H1 (cell line): ENCODE measurements at regions not wholly inside any gene's neighbourhood (a gene's known extent, or its start where the extent isn't known, plus 50 kb on each side); places are given as distances from the start of the nearest gene placed in this dataset.

ENCODE experiments used
- RAD21 ChIP-seq, 2 experiments: IDR thresholded peaks in 1 of 2; conservative IDR thresholded peaks in 1 of 2; 2 replicates each; pipeline ENCODE4 v1.6.1; 2011; ENCODE audit warnings: low read depth in 2 of 2, low read length in 2 of 2, improper control_type of control experiment in 1 of 2, inconsistent platforms in 1 of 2, mild to moderate bottlenecking in 1 of 2, moderate library complexity in 1 of 2

DNA sequence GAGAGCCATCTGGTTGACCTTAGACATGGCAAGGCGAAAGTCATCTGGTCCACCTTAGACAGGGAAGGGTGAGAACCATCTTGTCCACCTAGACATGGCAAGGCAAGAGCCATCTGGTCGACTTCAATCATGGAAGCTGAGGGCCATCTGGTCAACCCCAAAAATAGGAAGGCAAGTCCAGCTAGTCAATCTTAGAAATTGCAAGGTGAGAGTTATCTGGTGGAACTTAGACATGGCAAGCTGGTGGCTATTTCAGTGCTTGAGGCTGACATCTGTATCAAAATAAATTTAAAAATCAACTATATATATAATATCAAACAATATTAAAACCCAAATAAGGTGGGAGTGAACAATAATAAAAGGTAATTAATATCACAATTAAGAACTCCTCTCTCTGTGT, 83.9 kb downstream of the ZNF726 start (continued):
- TF ChIP-seq RAD21 (IDR thresholded peaks at IDR 0.05 in 1 of 2, conservative IDR thresholded peaks at IDR 0.05 in 1 of 2; ENCODE audit: low read depth in 2 of 2, low read length in 2 of 2) = no peak
